GM13976 (cell line): ENCODE measurements at regions not wholly inside any gene's neighbourhood (a gene's known extent, or its start where the extent isn't known, plus 50 kb on each side); places are given as distances from the start of the nearest gene placed in this dataset.

ENCODE experiments used
- DNase-seq: peaks from one replicate; pipeline ENCODE4 v3.0.0; 2012; ENCODE audit warnings: low spot score
- CTCF ChIP-seq: IDR thresholded peaks from 2 replicates; pipeline ENCODE4 v1.5.1; 2012; ENCODE audit warnings: borderline replicate concordance, mild to moderate bottlenecking; ENCODE audit not compliant: insufficient read depth; ENCODE audit errors: extremely low read depth, missing control alignments, control extremely low read depth
- in situ Hi-C: fragments of 300-500 bp; cut with MboI; formaldehyde crosslinking; loops from one replicate; pipeline ENCODE4 v1.12.0; 2022; ENCODE audit warnings: low sequenced_read_pairs, mixed read lengths, inconsistent platforms; ENCODE audit not compliant: unreplicated experiment

- in situ Hi-C loops, result no loop called here
- TF ChIP-seq CTCF, result no peak
- DNase-seq, result no peak
Observed at GRCh38 chr13:22561581-22561980, 619.2 kb upstream of the SGCG start.

GRCh38 chr13:22562116-22562515, 618.7 kb upstream of the SGCG start:
- DNase-seq, result no peak
- in situ Hi-C loops, result no loop called here
- no peak for TF ChIP-seq CTCF

GRCh38 chr13:22563272-22563671, 617.5 kb upstream of the SGCG start:
- in situ Hi-C loops, result no loop called here
- no peak for DNase-seq
- no peak for TF ChIP-seq CTCF

- in situ Hi-C loops, result no loop called here
- no peak for DNase-seq
- TF ChIP-seq CTCF, result no peak
Observed at GRCh38 chr13:22569811-22570210, 611.0 kb upstream of the SGCG start.

GRCh38 chr13:22589880-22590279, 590.9 kb upstream of the SGCG start:
- no peak for TF ChIP-seq CTCF
- in situ Hi-C loops, result no loop called here
- DNase-seq, result no peak

GRCh38 chr13:22592515-22592914, 588.3 kb upstream of the SGCG start:
- no peak for TF ChIP-seq CTCF
- in situ Hi-C loops, result no loop called here
- no peak for DNase-seq

- no peak for TF ChIP-seq CTCF
- in situ Hi-C loops, result no loop called here
- no peak for DNase-seq
Observed at GRCh38 chr13:22594041-22594440, 586.7 kb upstream of the SGCG start.
